GM12865 (cell line): ENCODE measurements at regions not wholly inside any gene's neighbourhood (a gene's known extent, or its start where the extent isn't known, plus 50 kb on each side); places are given as distances from the start of the nearest gene placed in this dataset.
"Not testable (repeated sequence)": the region's sequence is repeated elsewhere in the genome, so short reads cannot be mapped to it uniquely, and the experiment has no call there.

Experiments used
- DNase-seq: peaks from one replicate; pipeline ENCODE4 v3.0.0; 2010; ENCODE audit warnings: low read depth
- H3K4me3 ChIP-seq: 2 replicates; pipeline ENCODE4 v1.5.1; 2011; ENCODE audit warnings: mild to moderate bottlenecking, low read depth, low read length, control low read depth
- CTCF ChIP-seq: IDR thresholded peaks from 2 replicates; pipeline ENCODE4 v1.5.1; 2011; ENCODE audit warnings: low read length, control low read depth, low read depth, inconsistent platforms; ENCODE audit not compliant: insufficient read depth; ENCODE audit errors: missing control alignments

- no peak overlapping the region for H3K4me3 ChIP-seq
- peak; percentile 19 for TF ChIP-seq CTCF
- DNase-seq = no peak
Measured at GRCh38 chr4:82275431-82276331, 98.1 kb downstream of the HNRNPD start.

GRCh38 chr4:82274700-82275099 lies 99.1 kb downstream of the HNRNPD start:
- DNase-seq = not testable (repeated sequence)

GRCh38 chr4:82272523-82272922 lies 101.3 kb downstream of the HNRNPD start:
- H3K4me3 ChIP-seq, DNase-seq: not testable (repeated sequence)

More at GRCh38 chr4:82274700-82275099, 99.1 kb downstream of the HNRNPD start:
- H3K4me3 ChIP-seq = not testable (repeated sequence)

- H3K4me3 ChIP-seq, DNase-seq: not testable (repeated sequence)
Measured at GRCh38 chr4:82271915-82272480, 101.8 kb downstream of the HNRNPD start.

- no peak for TF ChIP-seq CTCF
- no peak for DNase-seq
Measured at GRCh38 chr4:82268826-82269193, 105.0 kb downstream of the HNRNPD start.

GRCh38 chr4:82268050-82268825 lies 105.6 kb downstream of the HNRNPD start:
- H3K4me3 ChIP-seq = no peak overlapping the region
- TF ChIP-seq CTCF = peak; percentile 61
- peak; percentile 48 for DNase-seq

More at GRCh38 chr4:82268826-82269193, 105.0 kb downstream of the HNRNPD start:
- no peak overlapping the region for H3K4me3 ChIP-seq

GRCh38 chr4:82267506-82267905 lies 106.3 kb downstream of the HNRNPD start:
- H3K4me3 ChIP-seq = no peak overlapping the region
- no peak for DNase-seq
- TF ChIP-seq CTCF = no peak

GRCh38 chr4:82266345-82266744 lies 107.4 kb downstream of the HNRNPD start:
- H3K4me3 ChIP-seq = no peak overlapping the region
- TF ChIP-seq CTCF = no peak
- no peak for DNase-seq
